K562 (cell line): ENCODE measurements at regions not wholly inside any gene's neighbourhood (a gene's known extent, or its start where the extent isn't known, plus 50 kb on each side); places are given as distances from the start of the nearest gene placed in this dataset.

Experiments
- ATAC-seq: fragments of 200-7000 bp; cut with Tn5 transposase; 3 replicates; pipeline ENCODE4 v1.9.1; 2020; ENCODE audit warnings: moderate library complexity
- BruUV-seq: library from RNA; stranded (reverse); fragments of 400-500 nt; replicated peaks from 2 replicates; lab custom pipeline; 2021; lab: Mats Ljungman, UMichigan
- CTCF ChIA-PET: fragments of 300-600 bp; formaldehyde crosslinking; extraction: SDS; loops from one replicate; lab custom pipeline; 2021; ENCODE audit warnings: low intra/inter-chr PET ratio; lab: Yijun Ruan, JAX
- POLR2A ChIA-PET: fragments of 300-600, 350-650 bp; sonication (Branson Sonifier 250); formaldehyde crosslinking; extraction: SDS; loops from one replicate; lab custom pipeline; 2021; ENCODE audit warnings: antibody characterized with exemption, inconsistent platforms; lab: Yijun Ruan, JAX
- DNase-seq, 4 experiments: peaks; one replicate each; pipeline versions ENCODE4 v3.0.0 to v3.0.0-alpha.2; 2011 to 2018; ENCODE audit warnings: low spot score in 3 of 4, mixed read lengths in 3 of 4; ENCODE audit errors: extremely low read depth in 1 of 4
- FAIRE-seq: peaks from 2 replicates; lab custom pipeline; 2011; peaks lifted over from hg19 to GRCh38; lab: Jason Lieb, UNC
- H2AFZ ChIP-seq: 2 replicates; pipeline ENCODE4 v1.6.0; 2011; ENCODE audit warnings: low read depth, low read length, control low read depth, inconsistent platforms
- H3K27ac ChIP-seq: fragments of 200-600 bp; 3 replicates; pipeline ENCODE4 v1.8.0; 2011; ENCODE audit warnings: low read depth, mild to moderate bottlenecking, control low read depth, inconsistent platforms, low read length, moderate library complexity, mixed read lengths; ENCODE audit errors: extremely low read depth
- H3K27me3 ChIP-seq, 2 experiments: fragments of 300-600 bp in 1 of 2; 2 replicates in 1 of 2; 3 replicates in 1 of 2; pipeline versions ENCODE4 v1.6.0 to v1.8.0; 2011; ENCODE audit warnings: inconsistent platforms in 2 of 2, low read length in 2 of 2, mild to moderate bottlenecking in 1 of 2, mixed read lengths in 1 of 2, moderate library complexity in 1 of 2; ENCODE audit not compliant: control insufficient read depth in 2 of 2, insufficient read depth in 2 of 2
- H3K36me3 ChIP-seq: fragments of 300-600 bp; 3 replicates; pipeline ENCODE4 v1.8.0; 2011; ENCODE audit warnings: mild to moderate bottlenecking, low read length, inconsistent platforms; ENCODE audit not compliant: control insufficient read depth, insufficient read depth
- H3K4me1 ChIP-seq, 2 experiments: fragments of 200-600 bp in 1 of 2; replicated peaks in 1 of 2; 2 replicates in 1 of 2; 3 replicates in 1 of 2; pipeline versions ENCODE4 v1.5.1 to v1.8.0; 2011; ENCODE audit warnings: inconsistent platforms in 2 of 2, low read length in 2 of 2, mild to moderate bottlenecking in 1 of 2, mixed read lengths in 1 of 2, moderate library complexity in 1 of 2; ENCODE audit not compliant: control insufficient read depth in 2 of 2, insufficient read depth in 2 of 2
- H3K4me2 ChIP-seq: 2 replicates; pipeline ENCODE4 v1.6.1; 2011; ENCODE audit warnings: low read length, control low read depth, inconsistent platforms, mixed read lengths; ENCODE audit not compliant: insufficient read depth
- H3K4me3 ChIP-seq: fragments of 200-600 bp; sonication (generic), shearing (Covaris generic); 2 replicates; pipeline ENCODE4 v1.5.1; 2016; ENCODE audit warnings: control low read depth, inconsistent platforms
- H3K79me2 ChIP-seq: fragments of 200-600 bp; 3 replicates; pipeline ENCODE4 v1.8.0; 2011; ENCODE audit warnings: low read length, inconsistent platforms; ENCODE audit not compliant: control insufficient read depth, insufficient read depth
- H3K9ac ChIP-seq, 2 experiments: 2 replicates each; pipeline versions ENCODE4 v1.6.0 to v1.6.1; 2011; ENCODE audit warnings: low read depth in 2 of 2, low read length in 2 of 2, control low read depth in 1 of 2, inconsistent platforms in 1 of 2, mild to moderate bottlenecking in 1 of 2, mixed read lengths in 1 of 2; ENCODE audit not compliant: insufficient read depth in 1 of 2
- H3K9me1 ChIP-seq: one replicate; pipeline ENCODE4 v1.6.0; 2011; ENCODE audit warnings: inconsistent platforms, mild to moderate bottlenecking, low read length, moderate library complexity; ENCODE audit not compliant: control insufficient read depth, insufficient read depth
- H3K9me3 ChIP-seq: replicated peaks from 2 replicates; pipeline ENCODE4 v1.5.1; 2011; ENCODE audit warnings: low read depth, low read length, inconsistent platforms; ENCODE audit not compliant: control insufficient read depth, insufficient read depth
- H4K20me1 ChIP-seq: replicated peaks from 2 replicates; pipeline ENCODE4 v1.6.1; 2011; ENCODE audit warnings: low read length, inconsistent platforms, mixed read lengths; ENCODE audit not compliant: control insufficient read depth, insufficient read depth
- ARID1B ChIP-seq: fragments of 450-650 bp; IDR thresholded peaks from 2 replicates; pipeline ENCODE4 v1.6.1; 2016; ENCODE audit warnings: antibody characterized with exemption, mild to moderate bottlenecking, inconsistent platforms
- CREBBP ChIP-seq: IDR thresholded peaks from one replicate; pipeline ENCODE4 v1.6.1; 2012; ENCODE audit warnings: low read depth, mild to moderate bottlenecking, control low read depth, inconsistent platforms, low read length
- GABPB2 ChIP-seq: fragments of 250-450 bp; sonication (Bioruptor Pico); conservative IDR thresholded peaks from 2 replicates; pipeline ENCODE4 v1.5.1; 2021; ENCODE audit warnings: mild to moderate bottlenecking
- GTF2F1 ChIP-seq: IDR thresholded peaks from 2 replicates; pipeline ENCODE4 v1.6.1; 2011; ENCODE audit warnings: low read depth, low read length, improper control_type of control experiment
- MNT ChIP-seq, 2 experiments: fragments of 450-650 bp; conservative IDR thresholded peaks; 2 replicates each; pipeline ENCODE4 v1.6.1; 2017; ENCODE audit warnings: mild to moderate bottlenecking in 2 of 2, moderate library complexity in 2 of 2
- NBN ChIP-seq: fragments of 450-650 bp; IDR thresholded peaks from 2 replicates; pipeline ENCODE4 v1.6.1; 2016; ENCODE audit warnings: low read depth, mild to moderate bottlenecking
- POLR2G ChIP-seq: fragments of 200-400 bp; formaldehyde crosslinking; IDR thresholded peaks from 2 replicates; pipeline ENCODE4 v1.6.1; 2017; ENCODE audit warnings: low read depth, mild to moderate bottlenecking, antibody characterized with exemption, low read length, moderate library complexity
- TCF15 ChIP-seq: fragments of 250-450 bp; sonication (Bioruptor Pico); IDR thresholded peaks from 2 replicates; pipeline ENCODE4 v1.8.0; 2022; ENCODE audit warnings: moderate library complexity, mild to moderate bottlenecking, inconsistent platforms
- ZNF12 ChIP-seq: sonication (generic); formaldehyde crosslinking; IDR thresholded peaks from 2 replicates; pipeline ENCODE4 v1.4.0; 2020; ENCODE audit warnings: mild to moderate bottlenecking, missing genetic modification reagents
- ZNF785 ChIP-seq: fragments of 250-450 bp; sonication (Bioruptor Pico); IDR thresholded peaks from 2 replicates; pipeline ENCODE4 v1.4.0; 2020; ENCODE audit warnings: mild to moderate bottlenecking
- WGBS: fragments of 100-300 bp; shearing (Covaris generic); methylation state at CpG from one replicate; pipeline ENCODE4 v1.1.6; 2016; ENCODE audit warnings: low coverage, mixed read lengths; ENCODE audit not compliant: insufficient coverage; ENCODE audit errors: missing lambda C conversion rate; 5-methylcytosine and 5-hydroxymethylcytosine counted together
- in situ Hi-C: fragments of 300-500 bp; cut with MboI; formaldehyde crosslinking; loops from 4 replicates; pipeline ENCODE4 v1.15.0; 2018; ENCODE audit warnings: inconsistent platforms, mixed read lengths
- intact Hi-C: fragments of 100-400 bp; cut with micrococcal nuclease; formaldehyde crosslinking; loops from 2 replicates; pipeline ENCODE4 v1.14.2; 2022
- TF ChIP-seq, protein P1 (sequence below): fragments of 450-650 bp; formaldehyde crosslinking; IDR thresholded peaks from 2 replicates; pipeline ENCODE4 v1.4.0; 2022; ENCODE audit warnings: mild to moderate bottlenecking, moderate library complexity
- TF ChIP-seq, protein P2 (sequence below): fragments of 450-650 bp; formaldehyde crosslinking; IDR thresholded peaks from 2 replicates; pipeline ENCODE4 v1.4.0; 2022; ENCODE audit warnings: missing genetic modification characterization
- TF ChIP-seq, protein P3 (sequence below), 2 experiments: fragments of 450-650 bp in 1 of 2; IDR thresholded peaks; 2 replicates each; pipeline ENCODE4 v1.6.1; 2011 to 2017; ENCODE audit warnings: low read depth in 2 of 2, antibody characterized with exemption in 1 of 2, borderline replicate concordance in 1 of 2, low read length in 1 of 2, mild to moderate bottlenecking in 1 of 2, mixed read lengths in 1 of 2; ENCODE audit not compliant: control insufficient read depth in 1 of 2
- TF ChIP-seq, protein P4 (sequence below): IDR thresholded peaks from 2 replicates; pipeline ENCODE4 v1.6.1; 2011; ENCODE audit not compliant: insufficient read length; ENCODE audit errors: extremely low read depth

DNA sequence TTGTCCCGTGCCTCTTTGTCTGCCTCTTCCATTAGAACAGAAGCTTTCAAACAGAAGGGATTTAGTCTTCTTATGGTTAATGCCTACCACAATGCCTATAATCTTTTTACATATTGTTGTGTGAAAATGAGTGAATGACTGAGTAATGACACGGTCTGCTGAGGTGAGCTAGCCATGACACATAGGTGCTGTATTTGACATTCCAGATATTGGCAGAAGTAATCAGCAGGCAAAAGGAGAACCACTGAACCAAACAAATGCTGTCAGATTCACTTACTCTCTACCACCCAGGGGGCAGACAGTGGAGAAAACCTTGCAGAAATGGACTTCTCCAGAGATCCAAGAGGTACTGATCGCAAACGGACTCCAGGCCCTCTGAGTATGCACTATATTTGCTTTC, 377.2 kb upstream of the VWC2 start (continued):
- TF ChIP-seq TCF15 (CRISPR knock-in tag) (no peak), POLR2G (no peak), ARID1B (no peak), MNT (conservative IDR thresholded peaks at IDR 0.05) (no peak)
- TF ChIP-seq, protein P1, sequence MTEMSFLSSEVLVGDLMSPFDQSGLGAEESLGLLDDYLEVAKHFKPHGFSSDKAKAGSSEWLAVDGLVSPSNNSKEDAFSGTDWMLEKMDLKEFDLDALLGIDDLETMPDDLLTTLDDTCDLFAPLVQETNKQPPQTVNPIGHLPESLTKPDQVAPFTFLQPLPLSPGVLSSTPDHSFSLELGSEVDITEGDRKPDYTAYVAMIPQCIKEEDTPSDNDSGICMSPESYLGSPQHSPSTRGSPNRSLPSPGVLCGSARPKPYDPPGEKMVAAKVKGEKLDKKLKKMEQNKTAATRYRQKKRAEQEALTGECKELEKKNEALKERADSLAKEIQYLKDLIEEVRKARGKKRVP (CRISPR knock-in tag) = no peak
- TF ChIP-seq, all 486 proteins: peak for 0

DNA sequence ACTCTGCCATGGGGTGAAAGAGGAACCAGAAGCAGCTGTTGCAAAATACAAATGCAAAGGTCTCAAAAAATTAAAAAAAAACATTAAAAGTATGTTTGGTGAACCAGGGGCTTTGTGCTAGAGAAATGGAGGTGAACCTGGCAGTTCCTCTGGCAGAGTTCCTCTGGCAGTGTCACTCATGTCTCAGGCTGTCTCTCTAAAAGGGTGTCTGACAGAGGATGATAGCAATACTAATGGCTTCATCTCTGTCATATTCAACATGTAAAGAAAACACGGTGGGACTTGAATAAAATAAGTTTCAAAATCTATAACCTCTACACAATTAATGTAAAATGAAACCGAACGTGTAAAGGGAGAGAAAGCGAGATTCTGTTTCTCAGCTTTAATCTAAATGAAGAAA, 375.7 kb upstream of the VWC2 start:
- Histone ChIP-seq H3K9ac (no peak overlapping the region), H3K4me1 (no peaks in the 10 kb centered on the region), H4K20me1 (no peaks in the 10 kb centered on the region), H3K4me2 (no peak overlapping the region), H3K9me1 (no peaks in the 10 kb centered on the region), H3K79me2 (no peaks in the 10 kb centered on the region), H3K27me3 (no peaks in the 10 kb centered on the region), H2AFZ (no peak overlapping the region), H3K4me3 (no peak overlapping the region), H3K9me3 (no peaks in the 10 kb centered on the region), H3K27ac (no peak overlapping the region), H3K36me3 (no peaks in the 10 kb centered on the region)
- BruUV-seq = no TSS peak
- POLR2A ChIA-PET = no interaction called here
- WGBS = 0% methylated on average over 4 of the region's 4 CpGs
- intact Hi-C loops = no loop called here
- FAIRE-seq (no peak), DNase-seq (no peak), ATAC-seq (no peak)
- CTCF ChIA-PET = no interaction called here
- in situ Hi-C loops = no loop called here
- TF ChIP-seq, protein P2, sequence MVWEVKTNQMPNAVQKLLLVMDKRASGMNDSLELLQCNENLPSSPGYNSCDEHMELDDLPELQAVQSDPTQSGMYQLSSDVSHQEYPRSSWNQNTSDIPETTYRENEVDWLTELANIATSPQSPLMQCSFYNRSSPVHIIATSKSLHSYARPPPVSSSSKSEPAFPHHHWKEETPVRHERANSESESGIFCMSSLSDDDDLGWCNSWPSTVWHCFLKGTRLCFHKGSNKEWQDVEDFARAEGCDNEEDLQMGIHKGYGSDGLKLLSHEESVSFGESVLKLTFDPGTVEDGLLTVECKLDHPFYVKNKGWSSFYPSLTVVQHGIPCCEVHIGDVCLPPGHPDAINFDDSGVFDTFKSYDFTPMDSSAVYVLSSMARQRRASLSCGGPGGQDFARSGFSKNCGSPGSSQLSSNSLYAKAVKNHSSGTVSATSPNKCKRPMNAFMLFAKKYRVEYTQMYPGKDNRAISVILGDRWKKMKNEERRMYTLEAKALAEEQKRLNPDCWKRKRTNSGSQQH = no peak
- TF ChIP-seq, protein P3, sequence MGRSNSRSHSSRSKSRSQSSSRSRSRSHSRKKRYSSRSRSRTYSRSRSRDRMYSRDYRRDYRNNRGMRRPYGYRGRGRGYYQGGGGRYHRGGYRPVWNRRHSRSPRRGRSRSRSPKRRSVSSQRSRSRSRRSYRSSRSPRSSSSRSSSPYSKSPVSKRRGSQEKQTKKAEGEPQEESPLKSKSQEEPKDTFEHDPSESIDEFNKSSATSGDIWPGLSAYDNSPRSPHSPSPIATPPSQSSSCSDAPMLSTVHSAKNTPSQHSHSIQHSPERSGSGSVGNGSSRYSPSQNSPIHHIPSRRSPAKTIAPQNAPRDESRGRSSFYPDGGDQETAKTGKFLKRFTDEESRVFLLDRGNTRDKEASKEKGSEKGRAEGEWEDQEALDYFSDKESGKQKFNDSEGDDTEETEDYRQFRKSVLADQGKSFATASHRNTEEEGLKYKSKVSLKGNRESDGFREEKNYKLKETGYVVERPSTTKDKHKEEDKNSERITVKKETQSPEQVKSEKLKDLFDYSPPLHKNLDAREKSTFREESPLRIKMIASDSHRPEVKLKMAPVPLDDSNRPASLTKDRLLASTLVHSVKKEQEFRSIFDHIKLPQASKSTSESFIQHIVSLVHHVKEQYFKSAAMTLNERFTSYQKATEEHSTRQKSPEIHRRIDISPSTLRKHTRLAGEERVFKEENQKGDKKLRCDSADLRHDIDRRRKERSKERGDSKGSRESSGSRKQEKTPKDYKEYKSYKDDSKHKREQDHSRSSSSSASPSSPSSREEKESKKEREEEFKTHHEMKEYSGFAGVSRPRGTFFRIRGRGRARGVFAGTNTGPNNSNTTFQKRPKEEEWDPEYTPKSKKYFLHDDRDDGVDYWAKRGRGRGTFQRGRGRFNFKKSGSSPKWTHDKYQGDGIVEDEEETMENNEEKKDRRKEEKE (IDR thresholded peaks at IDR 0.05; ENCODE audit: borderline replicate concordance in 1 of 2, control insufficient read depth in 1 of 2, low read depth in 2 of 2, low read length in 1 of 2) = no peak
- TF ChIP-seq, protein P4, sequence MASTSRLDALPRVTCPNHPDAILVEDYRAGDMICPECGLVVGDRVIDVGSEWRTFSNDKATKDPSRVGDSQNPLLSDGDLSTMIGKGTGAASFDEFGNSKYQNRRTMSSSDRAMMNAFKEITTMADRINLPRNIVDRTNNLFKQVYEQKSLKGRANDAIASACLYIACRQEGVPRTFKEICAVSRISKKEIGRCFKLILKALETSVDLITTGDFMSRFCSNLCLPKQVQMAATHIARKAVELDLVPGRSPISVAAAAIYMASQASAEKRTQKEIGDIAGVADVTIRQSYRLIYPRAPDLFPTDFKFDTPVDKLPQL = no peak
- TF ChIP-seq NBN (no peak), GABPB2 (CRISPR knock-in tag) (no peak), ZNF785 (CRISPR knock-in tag) (no peak), CREBBP (no peak), ZNF12 (CRISPR knock-in tag) (no peak), GTF2F1 (no peak)
